ENCODE measurements at regions not wholly inside any gene's neighbourhood (a gene's known extent, or its start where the extent isn't known, plus 50 kb on each side); places are given as distances from the start of the nearest gene placed in this dataset.

- no peak overlapping the region for H3K4me2 ChIP-seq (ENCODE audit: low read depth, low read length, poor library complexity, severe bottlenecking)
- TF ChIP-seq, protein P1, sequence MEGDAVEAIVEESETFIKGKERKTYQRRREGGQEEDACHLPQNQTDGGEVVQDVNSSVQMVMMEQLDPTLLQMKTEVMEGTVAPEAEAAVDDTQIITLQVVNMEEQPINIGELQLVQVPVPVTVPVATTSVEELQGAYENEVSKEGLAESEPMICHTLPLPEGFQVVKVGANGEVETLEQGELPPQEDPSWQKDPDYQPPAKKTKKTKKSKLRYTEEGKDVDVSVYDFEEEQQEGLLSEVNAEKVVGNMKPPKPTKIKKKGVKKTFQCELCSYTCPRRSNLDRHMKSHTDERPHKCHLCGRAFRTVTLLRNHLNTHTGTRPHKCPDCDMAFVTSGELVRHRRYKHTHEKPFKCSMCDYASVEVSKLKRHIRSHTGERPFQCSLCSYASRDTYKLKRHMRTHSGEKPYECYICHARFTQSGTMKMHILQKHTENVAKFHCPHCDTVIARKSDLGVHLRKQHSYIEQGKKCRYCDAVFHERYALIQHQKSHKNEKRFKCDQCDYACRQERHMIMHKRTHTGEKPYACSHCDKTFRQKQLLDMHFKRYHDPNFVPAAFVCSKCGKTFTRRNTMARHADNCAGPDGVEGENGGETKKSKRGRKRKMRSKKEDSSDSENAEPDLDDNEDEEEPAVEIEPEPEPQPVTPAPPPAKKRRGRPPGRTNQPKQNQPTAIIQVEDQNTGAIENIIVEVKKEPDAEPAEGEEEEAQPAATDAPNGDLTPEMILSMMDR (IDR thresholded peaks at IDR 0.05; ENCODE audit: insufficient read depth, low read length, poor library complexity, severe bottlenecking), result no peak
- no peak for TF ChIP-seq EZH2phosphoT487 (conservative IDR thresholded peaks at IDR 0.05; ENCODE audit: low read length)
- no peak overlapping the region for H2AFZ ChIP-seq (ENCODE audit: low read depth, low read length, severe bottlenecking)
- H4K20me1 ChIP-seq (ENCODE audit: low read depth, low read length), result no peaks in the 10 kb centered on the region
- H3K27me3 ChIP-seq (ENCODE audit: low read length), result no peaks in the 10 kb centered on the region
- H3F3A ChIP-seq (ENCODE audit: insufficient read depth), result no peaks in the 10 kb centered on the region
- H3K27ac ChIP-seq (ENCODE audit: low read depth, low read length), result no peak overlapping the region
- H3K36me3 ChIP-seq (ENCODE audit: low read length), result no peaks in the 10 kb centered on the region
- no peaks in the 10 kb centered on the region for H3K79me2 ChIP-seq (ENCODE audit: insufficient read depth, low read length)
- H3K9me3 ChIP-seq (ENCODE audit: insufficient read depth, low read length), result no peaks in the 10 kb centered on the region
- H3K4me3 ChIP-seq (ENCODE audit: insufficient read depth, low read length, poor library complexity, severe bottlenecking), result no peak overlapping the region
- H3K9me2 ChIP-seq (replicated peaks; ENCODE audit: insufficient read depth, low read length), result no peaks in the 10 kb centered on the region
- H3K9ac ChIP-seq (ENCODE audit: low read length), result no peak overlapping the region
Measured at GRCh38 chr2:65562890-65563289, 130.5 kb upstream of the SPRED2 start.

GRCh38 chr2:65558743-65559142, 126.3 kb upstream of the SPRED2 start:
- H3K36me3 ChIP-seq (ENCODE audit: low read length), result no peaks in the 10 kb centered on the region
- no peaks in the 10 kb centered on the region for H3K9me3 ChIP-seq (ENCODE audit: insufficient read depth, low read length)
- H3K4me2 ChIP-seq (ENCODE audit: low read depth, low read length, poor library complexity, severe bottlenecking), result no peak overlapping the region
- no peak overlapping the region for H3K27ac ChIP-seq (ENCODE audit: low read depth, low read length)
- no peak overlapping the region for H3K9ac ChIP-seq (ENCODE audit: low read length)
- no peak overlapping the region for H2AFZ ChIP-seq (ENCODE audit: low read depth, low read length, severe bottlenecking)
- no peaks in the 10 kb centered on the region for H3K9me2 ChIP-seq (replicated peaks; ENCODE audit: insufficient read depth, low read length)
- no peak overlapping the region for H3K4me3 ChIP-seq (ENCODE audit: insufficient read depth, low read length, poor library complexity, severe bottlenecking)
- H3K79me2 ChIP-seq (ENCODE audit: insufficient read depth, low read length), result no peaks in the 10 kb centered on the region
- no peak for TF ChIP-seq EZH2phosphoT487 (conservative IDR thresholded peaks at IDR 0.05; ENCODE audit: low read length)
- TF ChIP-seq, protein P1 (IDR thresholded peaks at IDR 0.05; ENCODE audit: insufficient read depth, low read length, poor library complexity, severe bottlenecking), result no peak
- H3F3A ChIP-seq (ENCODE audit: insufficient read depth), result peaks cover 12% of the 10 kb centered on the region; the same call in 1 of the 2 replicates
- H4K20me1 ChIP-seq (ENCODE audit: low read depth, low read length), result no peaks in the 10 kb centered on the region
- no peaks in the 10 kb centered on the region for H3K27me3 ChIP-seq (ENCODE audit: low read length)

- no peaks in the 10 kb centered on the region for H3K27me3 ChIP-seq (ENCODE audit: low read length)
- no peaks in the 10 kb centered on the region for H3K9me2 ChIP-seq (replicated peaks; ENCODE audit: insufficient read depth, low read length)
- TF ChIP-seq EZH2phosphoT487 (conservative IDR thresholded peaks at IDR 0.05; ENCODE audit: low read length), result no peak
- TF ChIP-seq, protein P1 (IDR thresholded peaks at IDR 0.05; ENCODE audit: insufficient read depth, low read length, poor library complexity, severe bottlenecking), result no peak
- peaks cover 14% of the 10 kb centered on the region; the same call in 1 of the 2 replicates for H3F3A ChIP-seq (ENCODE audit: insufficient read depth)
- no peaks in the 10 kb centered on the region for H3K9me3 ChIP-seq (ENCODE audit: insufficient read depth, low read length)
- H3K4me2 ChIP-seq (ENCODE audit: low read depth, low read length, poor library complexity, severe bottlenecking), result no peak overlapping the region
- H3K36me3 ChIP-seq (ENCODE audit: low read length), result no peaks in the 10 kb centered on the region
- H3K79me2 ChIP-seq (ENCODE audit: insufficient read depth, low read length), result no peaks in the 10 kb centered on the region
- H3K9ac ChIP-seq (ENCODE audit: low read length), result no peak overlapping the region
- no peak overlapping the region for H2AFZ ChIP-seq (ENCODE audit: low read depth, low read length, severe bottlenecking)
- H4K20me1 ChIP-seq (ENCODE audit: low read depth, low read length), result no peaks in the 10 kb centered on the region
- H3K4me3 ChIP-seq (ENCODE audit: insufficient read depth, low read length, poor library complexity, severe bottlenecking), result no peak overlapping the region
- H3K27ac ChIP-seq (ENCODE audit: low read depth, low read length), result no peak overlapping the region
Measured at GRCh38 chr2:65557616-65558573, 125.5 kb upstream of the SPRED2 start.
